Nephron progenitor cell (in vitro differentiated cells): ENCODE measurements at regions not wholly inside any gene's neighbourhood (a gene's known extent, or its start where the extent isn't known, plus 50 kb on each side); places are given as distances from the start of the nearest gene placed in this dataset.

ENCODE experiments used
- DNase-seq: peaks from one replicate; pipeline ENCODE4 v3.0.0; 2021
- H3K27ac Mint-ChIP-seq: 2 replicates; pipeline ENCODE4 v1.8.0; 2021; ENCODE audit warnings: mild to moderate bottlenecking, moderate library complexity, mixed read lengths
- H3K27me3 Mint-ChIP-seq: 2 replicates; pipeline ENCODE4 v1.8.0; 2021; ENCODE audit warnings: mild to moderate bottlenecking, low read depth, mixed read lengths; ENCODE audit not compliant: poor library complexity
- H3K36me3 Mint-ChIP-seq: 2 replicates; pipeline ENCODE4 v1.8.0; 2021; ENCODE audit warnings: low read depth, mixed read lengths
- H3K4me1 Mint-ChIP-seq: 2 replicates; pipeline ENCODE4 v1.8.0; 2021; ENCODE audit warnings: mixed read lengths
- H3K4me3 Mint-ChIP-seq: 2 replicates; pipeline ENCODE4 v1.8.0; 2021; ENCODE audit warnings: mild to moderate bottlenecking, moderate library complexity, mixed read lengths
- H3K9me3 Mint-ChIP-seq: 2 replicates; pipeline ENCODE4 v1.8.0; 2021; ENCODE audit warnings: mild to moderate bottlenecking, moderate library complexity, mixed read lengths
- TF ChIP-seq, protein P1 (sequence below): fragments of 200-600 bp; sonication (generic); IDR thresholded peaks from 2 replicates; pipeline ENCODE4 v1.5.0; 2021; ENCODE audit warnings: antibody characterized with exemption

- peak overlapping the region; percentile 16 for H3K27ac Mint-ChIP-seq
- peaks cover 8% of the 10 kb centered on the region for H3K36me3 Mint-ChIP-seq
- peaks cover 55% of the 10 kb centered on the region for H3K4me1 Mint-ChIP-seq
- TF ChIP-seq, protein P1, sequence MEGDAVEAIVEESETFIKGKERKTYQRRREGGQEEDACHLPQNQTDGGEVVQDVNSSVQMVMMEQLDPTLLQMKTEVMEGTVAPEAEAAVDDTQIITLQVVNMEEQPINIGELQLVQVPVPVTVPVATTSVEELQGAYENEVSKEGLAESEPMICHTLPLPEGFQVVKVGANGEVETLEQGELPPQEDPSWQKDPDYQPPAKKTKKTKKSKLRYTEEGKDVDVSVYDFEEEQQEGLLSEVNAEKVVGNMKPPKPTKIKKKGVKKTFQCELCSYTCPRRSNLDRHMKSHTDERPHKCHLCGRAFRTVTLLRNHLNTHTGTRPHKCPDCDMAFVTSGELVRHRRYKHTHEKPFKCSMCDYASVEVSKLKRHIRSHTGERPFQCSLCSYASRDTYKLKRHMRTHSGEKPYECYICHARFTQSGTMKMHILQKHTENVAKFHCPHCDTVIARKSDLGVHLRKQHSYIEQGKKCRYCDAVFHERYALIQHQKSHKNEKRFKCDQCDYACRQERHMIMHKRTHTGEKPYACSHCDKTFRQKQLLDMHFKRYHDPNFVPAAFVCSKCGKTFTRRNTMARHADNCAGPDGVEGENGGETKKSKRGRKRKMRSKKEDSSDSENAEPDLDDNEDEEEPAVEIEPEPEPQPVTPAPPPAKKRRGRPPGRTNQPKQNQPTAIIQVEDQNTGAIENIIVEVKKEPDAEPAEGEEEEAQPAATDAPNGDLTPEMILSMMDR, result no peak
- no peak overlapping the region for H3K4me3 Mint-ChIP-seq
- H3K9me3 Mint-ChIP-seq, result peaks cover 28% of the 10 kb centered on the region
- DNase-seq, result no peak
- H3K27me3 Mint-ChIP-seq, result peaks cover 5% of the 10 kb centered on the region
Measured at GRCh38 chr10:31698181-31698830, 230.3 kb downstream of the ARHGAP12 start.

- Mint-ChIP-seq H3K36me3 (peaks cover 5% of the 10 kb centered on the region), H3K27ac (peak overlapping the region; percentile 82), H3K4me3 (no peak overlapping the region)
Measured at GRCh38 chr10:31697271-31698180, 231.1 kb downstream of the ARHGAP12 start.

GRCh38 chr10:31694929-31695837, 233.4 kb downstream of the ARHGAP12 start:
- peaks cover 45% of the 10 kb centered on the region for H3K4me1 Mint-ChIP-seq
- H3K9me3 Mint-ChIP-seq, result peaks cover 10% of the 10 kb centered on the region
- no peak overlapping the region for H3K27ac Mint-ChIP-seq
- H3K36me3 Mint-ChIP-seq, result peaks cover 5% of the 10 kb centered on the region
- TF ChIP-seq, protein P1, result no peak
- no peak for DNase-seq
- no peak overlapping the region for H3K4me3 Mint-ChIP-seq
- H3K27me3 Mint-ChIP-seq, result peaks cover 5% of the 10 kb centered on the region

More at GRCh38 chr10:31697271-31698180, 231.1 kb downstream of the ARHGAP12 start:
- Mint-ChIP-seq H3K9me3 (peaks cover 20% of the 10 kb centered on the region), H3K4me1 (peaks cover 55% of the 10 kb centered on the region), H3K27me3 (peaks cover 5% of the 10 kb centered on the region)
- TF ChIP-seq, protein P1, result no peak
- DNase-seq, result no peak

DNA sequence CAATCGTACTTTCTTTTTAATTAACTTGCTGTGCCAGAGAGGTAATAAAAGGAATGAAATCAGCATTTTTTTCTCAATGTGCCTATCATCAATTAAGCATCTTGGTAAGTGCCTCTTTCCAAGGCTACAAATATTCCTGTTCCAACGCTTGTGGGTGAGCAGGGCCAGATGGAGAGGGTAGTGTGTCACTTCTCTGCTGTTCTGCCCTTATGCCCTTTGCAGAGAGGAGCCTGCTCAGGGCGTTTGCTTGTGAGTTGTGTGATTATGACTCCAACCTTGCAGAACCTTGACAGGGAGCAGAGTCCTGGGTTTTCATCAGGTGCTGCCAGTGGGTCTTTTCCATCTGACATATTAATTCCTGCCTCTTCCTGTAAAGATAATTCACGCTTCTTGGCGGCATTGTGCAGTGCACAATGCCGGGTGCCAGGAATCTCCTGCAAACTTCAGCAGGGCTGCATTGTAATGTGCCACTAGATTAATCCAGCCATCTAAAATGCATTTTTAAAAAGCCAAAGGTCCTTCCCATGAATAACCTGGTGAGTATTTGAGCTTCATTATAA, 234.4 kb downstream of the ARHGAP12 start:
- no peak overlapping the region for H3K4me3 Mint-ChIP-seq
- TF ChIP-seq, protein P1, result no peak
- H3K4me1 Mint-ChIP-seq, result peaks cover 36% of the 10 kb centered on the region
- peaks cover 2% of the 10 kb centered on the region for H3K27me3 Mint-ChIP-seq
- H3K36me3 Mint-ChIP-seq, result peaks cover 5% of the 10 kb centered on the region
- no peak for DNase-seq
- H3K27ac Mint-ChIP-seq, result no peak overlapping the region
- peaks cover 19% of the 10 kb centered on the region for H3K9me3 Mint-ChIP-seq

DNA sequence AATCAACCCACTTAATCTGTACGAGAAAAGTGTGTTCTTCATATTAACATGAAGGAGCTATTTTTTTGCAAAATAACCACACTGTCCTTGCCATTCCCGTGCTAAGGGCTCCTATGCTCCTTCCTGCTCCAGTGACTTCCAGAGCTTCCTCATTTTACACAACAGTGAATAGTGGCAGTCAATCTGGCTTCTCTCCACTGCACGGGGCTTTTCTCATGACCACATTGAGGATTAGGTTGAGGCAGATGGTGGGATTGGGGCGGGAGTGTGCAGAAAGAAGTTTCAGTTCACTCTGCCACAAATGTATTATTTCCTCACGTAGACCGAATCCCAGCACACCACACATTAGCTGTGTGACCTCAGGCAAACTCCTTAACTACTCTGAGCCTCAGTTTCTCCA, 235.1 kb downstream of the ARHGAP12 start:
- H3K4me3 Mint-ChIP-seq, result no peak overlapping the region
- TF ChIP-seq, protein P1, result no peak
- H3K27me3 Mint-ChIP-seq, result peaks cover 2% of the 10 kb centered on the region
- DNase-seq, result no peak
- no peak overlapping the region for H3K27ac Mint-ChIP-seq
- H3K4me1 Mint-ChIP-seq, result peaks cover 28% of the 10 kb centered on the region
- H3K36me3 Mint-ChIP-seq, result peaks cover 8% of the 10 kb centered on the region
- H3K9me3 Mint-ChIP-seq, result peaks cover 26% of the 10 kb centered on the region
